GM12891 (cell line): ENCODE measurements at regions not wholly inside any gene's neighbourhood (a gene's known extent, or its start where the extent isn't known, plus 50 kb on each side); places are given as distances from the start of the nearest gene placed in this dataset.

Experiments used
- DNase-seq: peaks from one replicate; pipeline ENCODE4 v3.0.0; 2011; ENCODE audit warnings: low spot score; ENCODE audit not compliant: insufficient read length
- FAIRE-seq: peaks from 2 replicates; lab custom pipeline; 2011; peaks lifted over from hg19 to GRCh38; lab: Jason Lieb, UNC
- PAX5 ChIP-seq: IDR thresholded peaks from 2 replicates; pipeline ENCODE4 v1.6.1; 2011; ENCODE audit warnings: low read length, moderate library complexity, mild to moderate bottlenecking; ENCODE audit not compliant: insufficient read depth, severe bottlenecking
- POLR2A ChIP-seq: IDR thresholded peaks from 2 replicates; pipeline ENCODE4 v1.6.1; 2011; ENCODE audit warnings: low read depth, low read length, control low read depth
- POLR2AphosphoS5 ChIP-seq: IDR thresholded peaks from 2 replicates; pipeline ENCODE4 v1.6.1; 2011; ENCODE audit warnings: low read depth, low read length, control low read depth
- POU2F2 ChIP-seq: IDR thresholded peaks from 2 replicates; pipeline ENCODE4 v1.6.1; 2011; ENCODE audit warnings: low read depth, mild to moderate bottlenecking, control low read depth, low read length, moderate library complexity
- SPI1 ChIP-seq: IDR thresholded peaks from 2 replicates; pipeline ENCODE4 v1.6.1; 2011; ENCODE audit warnings: low read depth, low read length, control low read depth
- TAF1 ChIP-seq: IDR thresholded peaks from 2 replicates; pipeline ENCODE4 v1.6.1; 2011; ENCODE audit warnings: low read depth, low read length, control low read depth

DNA sequence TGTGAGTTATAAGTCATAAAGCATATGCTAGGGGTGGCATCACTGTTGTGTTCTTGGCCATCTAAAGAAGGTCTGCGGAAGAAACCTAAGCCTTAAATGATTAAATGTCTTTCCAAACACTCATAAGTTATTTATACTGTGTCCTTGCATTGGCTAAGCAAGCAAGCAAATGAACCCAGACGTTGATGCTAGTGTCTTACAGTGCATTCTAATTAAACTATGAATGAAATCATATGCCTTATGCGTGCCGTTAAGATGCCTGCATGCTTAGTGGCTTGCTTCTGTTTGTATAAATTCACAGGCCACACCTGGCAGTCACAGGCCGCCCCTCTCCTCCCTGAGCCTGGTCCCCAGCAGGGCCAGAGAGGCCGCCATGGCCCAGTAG is 49.9 kb downstream of the RIN2 start:
- FAIRE-seq (no peak), DNase-seq (no peak)
- TF ChIP-seq PAX5 (no peak), POLR2A (no peak), SPI1 (no peak), POLR2AphosphoS5 (no peak), POU2F2 (no peak), TAF1 (no peak)

DNA sequence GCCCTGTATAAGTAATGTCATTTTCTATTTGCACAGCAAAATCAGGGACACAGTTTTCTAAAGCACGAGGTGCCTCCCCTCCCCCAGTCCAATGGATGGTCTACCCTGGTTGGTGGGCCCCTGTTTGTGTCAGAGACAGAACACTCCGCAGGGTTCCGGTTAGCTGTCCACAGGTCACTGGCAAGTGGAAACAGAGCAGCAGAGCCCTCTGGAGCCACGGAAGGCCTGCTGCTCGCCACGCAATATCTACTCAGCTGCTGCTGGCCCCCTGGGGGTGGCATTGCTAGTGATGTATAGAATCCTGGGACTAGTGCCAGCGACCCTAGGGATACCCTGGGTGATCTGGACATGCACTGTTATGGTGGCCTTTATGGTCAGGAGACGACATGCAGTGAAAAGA is 50.4 kb downstream of the RIN2 start:
- no peak for FAIRE-seq

DNA sequence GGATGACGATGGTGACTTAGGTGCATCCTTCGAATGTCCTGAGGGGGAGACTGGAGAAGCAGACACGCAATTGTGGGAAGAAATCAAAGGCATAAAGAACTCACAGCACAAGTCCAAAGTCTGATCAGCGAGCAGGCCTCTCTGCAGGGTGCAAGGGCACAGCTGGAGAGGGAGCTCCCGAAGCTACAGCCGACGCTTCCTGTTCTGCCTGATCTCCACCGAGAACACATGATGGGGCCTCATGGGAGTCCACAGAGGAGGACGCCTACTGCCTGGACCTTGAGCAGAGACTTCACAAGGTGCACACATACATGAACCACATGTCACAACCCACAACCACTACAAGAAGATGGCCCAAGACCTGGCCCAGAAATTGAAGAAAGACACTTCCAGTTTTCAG is 51.4 kb downstream of the RIN2 start:
- no peak for FAIRE-seq
- no peak for DNase-seq
- TF ChIP-seq PAX5 (no peak), POU2F2 (no peak), TAF1 (no peak), SPI1 (no peak), POLR2A (no peak), POLR2AphosphoS5 (no peak)

More for the DNA sequence above, 50.4 kb downstream of the RIN2 start:
- DNase-seq, result no peak
- TF ChIP-seq POU2F2 (no peak), PAX5 (no peak), TAF1 (no peak), POLR2A (no peak), SPI1 (no peak), POLR2AphosphoS5 (no peak)

DNA sequence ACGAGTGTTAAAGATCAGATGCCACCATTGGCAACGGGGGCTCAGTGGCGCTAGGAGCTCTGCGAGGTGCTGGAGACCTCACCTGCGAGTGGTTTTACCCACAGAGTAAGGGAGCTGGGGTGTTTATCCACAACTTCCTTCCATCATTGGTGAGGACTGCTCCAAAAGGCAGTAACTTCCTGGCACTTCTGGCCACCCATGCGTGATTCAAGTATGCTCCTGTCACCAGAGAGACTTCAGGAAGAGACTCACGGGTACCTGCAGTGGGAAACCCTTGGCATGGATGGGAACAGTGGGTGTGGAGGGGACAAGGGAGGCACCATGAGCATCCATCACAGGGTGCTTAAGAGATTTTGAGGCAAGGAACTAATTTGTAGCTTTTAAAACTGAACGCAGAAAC is 53.2 kb downstream of the RIN2 start:
- no peak for FAIRE-seq

DNA sequence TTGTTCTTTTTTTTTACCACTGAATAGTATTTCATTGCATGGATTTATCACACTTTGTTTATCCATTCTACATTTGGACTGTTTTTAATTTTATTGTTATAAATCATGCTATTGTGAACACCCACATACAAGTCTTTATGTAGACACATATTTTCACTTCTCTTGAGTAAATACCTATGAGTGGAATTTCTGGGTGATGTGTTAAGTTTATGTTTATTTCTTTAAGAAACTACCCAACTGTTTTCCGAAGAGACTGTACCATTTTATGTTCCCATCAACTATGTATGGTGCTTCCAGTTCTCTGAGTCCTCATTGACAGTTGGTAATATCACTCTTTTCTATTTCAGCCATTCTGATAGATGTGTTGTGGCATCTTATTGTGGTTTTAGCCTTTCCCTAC is 54.0 kb downstream of the RIN2 start:
- DNase-seq, result no peak
- FAIRE-seq, result no peak
- no peak for TF ChIP-seq POLR2A
- no peak for TF ChIP-seq PAX5
- TF ChIP-seq SPI1, result no peak
- TF ChIP-seq POLR2AphosphoS5, result no peak

More for the DNA sequence above, 53.2 kb downstream of the RIN2 start:
- TF ChIP-seq POLR2AphosphoS5 (no peak), TAF1 (no peak), POLR2A (no peak)
- DNase-seq, result no peak

DNA sequence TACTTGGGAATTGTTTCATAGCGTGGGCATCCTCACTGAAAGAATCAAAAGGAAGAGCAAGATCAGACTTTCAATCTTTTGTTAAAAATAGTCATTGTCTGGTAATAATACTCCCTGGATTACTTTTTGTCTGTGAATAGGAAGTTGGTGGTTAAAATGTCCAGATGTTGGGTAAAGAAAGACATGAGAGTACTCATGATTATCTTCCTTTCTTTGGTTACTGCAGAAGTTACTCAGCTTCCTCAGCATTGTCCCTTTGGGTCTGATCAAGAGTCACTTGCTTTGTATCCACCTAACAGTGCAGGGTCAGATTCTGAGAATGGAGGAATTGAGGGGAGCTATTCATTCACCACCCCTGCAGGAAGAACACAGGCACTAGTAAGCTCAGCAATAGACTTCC is 54.6 kb downstream of the RIN2 start:
- DNase-seq (no peak), FAIRE-seq (no peak)
- no peak for TF ChIP-seq POU2F2
- TF ChIP-seq SPI1, result no peak
- TF ChIP-seq PAX5, result no peak
- TF ChIP-seq POLR2A, result no peak
- no peak for TF ChIP-seq POLR2AphosphoS5
- TF ChIP-seq TAF1, result no peak

DNA sequence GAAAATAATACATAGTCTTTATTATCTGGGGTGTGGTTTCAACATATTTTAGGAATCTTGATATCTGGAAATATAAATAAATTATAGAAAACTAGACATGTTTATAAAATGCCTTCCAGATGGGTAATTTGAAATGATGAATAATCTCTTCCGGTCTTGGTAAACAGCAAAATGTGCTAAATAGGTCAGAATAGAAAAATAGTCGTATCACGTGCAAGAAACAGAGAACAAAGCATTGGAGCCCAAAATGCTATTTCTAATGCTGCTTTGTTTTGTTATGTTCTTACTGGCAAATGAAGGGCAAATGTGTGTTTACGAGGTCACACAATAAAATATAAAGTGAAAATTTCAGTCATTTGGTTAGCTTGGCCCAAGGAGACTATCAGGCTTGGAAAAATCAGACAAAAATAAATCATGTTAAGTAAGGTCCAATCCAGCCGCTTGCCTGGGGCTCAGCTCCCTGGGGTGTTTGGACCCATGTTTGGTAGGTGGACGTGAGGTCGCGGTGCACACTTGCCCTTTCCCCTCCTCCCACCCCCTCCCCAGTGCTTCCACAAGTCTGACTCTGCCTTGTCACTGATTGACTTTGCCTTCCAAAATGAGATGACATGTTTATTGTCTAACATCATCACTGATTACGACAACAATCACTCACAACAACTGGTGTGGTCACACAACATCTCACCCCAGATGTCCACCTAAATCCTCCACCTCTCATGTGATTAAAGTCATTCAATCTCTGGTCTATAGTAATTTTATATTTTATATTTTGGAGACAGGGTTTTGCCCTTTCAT is 56.0 kb downstream of the RIN2 start:
- TF ChIP-seq POLR2A (no peak), POU2F2 (no peak), PAX5 (no peak), TAF1 (no peak)
- FAIRE-seq, result no peak
- DNase-seq, result no peak

DNA sequence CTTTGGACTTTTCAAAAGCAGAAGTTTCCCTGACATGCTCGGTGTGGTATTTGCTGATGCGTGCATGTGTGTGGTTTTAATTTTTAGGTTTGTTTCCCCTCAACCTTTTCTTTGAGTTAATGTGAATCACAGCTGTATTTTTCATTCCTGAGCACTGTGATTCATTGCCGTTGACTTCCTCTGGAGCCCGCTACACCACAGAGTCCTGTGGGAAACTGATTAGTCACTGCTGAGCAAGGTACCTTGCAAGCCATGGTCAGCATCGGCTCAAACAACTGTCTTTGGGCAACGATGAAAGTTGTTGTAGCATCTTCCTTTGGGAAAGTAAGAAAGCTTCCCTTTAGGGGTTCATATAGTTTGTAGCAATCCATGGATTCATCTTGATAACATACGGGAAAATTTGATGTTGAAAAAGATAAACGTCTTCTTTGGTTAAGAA is 57.5 kb downstream of the RIN2 start:
- peak; percentile 62 for FAIRE-seq
- TF ChIP-seq POLR2AphosphoS5 (no peak), POLR2A (no peak), TAF1 (no peak), PAX5 (peak; percentile 51), SPI1 (no peak), POU2F2 (no peak)
- DNase-seq, result no peak

DNA sequence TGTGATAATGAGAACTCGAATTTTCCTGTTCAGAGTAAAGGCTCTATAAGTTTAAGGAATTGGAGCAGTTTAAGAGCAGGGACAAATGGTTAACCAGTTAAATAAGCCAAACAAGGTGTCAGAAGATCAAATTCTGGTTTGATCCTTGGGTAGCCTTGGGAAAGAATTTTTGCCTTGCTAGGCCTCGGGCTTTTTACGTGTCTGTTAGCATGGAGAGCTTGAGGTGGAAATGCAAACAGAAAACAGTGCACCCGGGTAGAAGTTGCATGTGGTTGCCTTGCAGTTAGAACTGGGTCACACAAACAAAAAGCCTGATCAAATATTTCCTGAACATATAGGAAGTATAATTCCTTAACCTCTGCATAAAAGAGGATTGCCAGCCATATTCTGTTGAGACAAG is 58.3 kb downstream of the RIN2 start:
- TF ChIP-seq POLR2AphosphoS5, result no peak
- no peak for TF ChIP-seq POLR2A
- TF ChIP-seq POU2F2, result no peak
- TF ChIP-seq SPI1, result no peak
- no peak for TF ChIP-seq PAX5
- TF ChIP-seq TAF1, result no peak
- DNase-seq (no peak), FAIRE-seq (no peak)

DNA sequence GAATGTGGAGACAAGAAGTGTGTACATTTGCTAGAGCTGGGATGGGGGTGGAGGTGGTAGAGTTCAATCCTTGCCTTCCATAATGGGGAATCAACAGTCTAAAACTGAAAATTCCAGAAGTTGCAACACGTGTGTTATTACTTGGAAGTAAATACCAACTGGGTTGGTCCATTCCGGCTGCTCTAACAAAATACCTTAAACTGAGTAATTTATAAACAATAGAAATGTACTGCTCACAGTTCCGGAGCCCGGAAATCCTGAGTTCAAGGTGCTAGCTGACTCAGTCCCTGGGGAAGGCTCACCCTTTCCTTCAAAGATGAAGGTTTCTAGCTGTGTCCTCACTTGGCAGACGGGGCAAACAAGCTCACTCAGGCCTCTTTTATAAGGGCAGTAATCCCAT is 59.0 kb downstream of the RIN2 start:
- DNase-seq (no peak), FAIRE-seq (no peak)
- TF ChIP-seq PAX5 (no peak), POLR2AphosphoS5 (no peak), POU2F2 (no peak), TAF1 (no peak), SPI1 (no peak), POLR2A (no peak)
